Neural cell (in vitro differentiated cells): ENCODE measurements at regions not wholly inside any gene's neighbourhood (a gene's known extent, or its start where the extent isn't known, plus 50 kb on each side); places are given as distances from the start of the nearest gene placed in this dataset.

Source experiments
- CTCF ChIP-seq: fragments of 450-650 bp; IDR thresholded peaks from 2 replicates; pipeline ENCODE4 v1.5.1; 2014; ENCODE audit warnings: antibody characterized with exemption, mild to moderate bottlenecking, moderate library complexity; ENCODE audit not compliant: poor library complexity, severe bottlenecking
- EP300 ChIP-seq: fragments of 450-650 bp; conservative IDR thresholded peaks from 2 replicates; pipeline ENCODE4 v1.6.1; 2014; ENCODE audit warnings: antibody characterized with exemption, mild to moderate bottlenecking, moderate library complexity; ENCODE audit not compliant: poor library complexity, severe bottlenecking
- EZH2 ChIP-seq: fragments of 200-600, 300-800 bp; shearing (Covaris generic), sonication (generic); IDR thresholded peaks from 2 replicates; pipeline ENCODE4 v1.6.1; 2014; ENCODE audit warnings: antibody characterized with exemption, low read length, borderline replicate concordance, mild to moderate bottlenecking; ENCODE audit not compliant: insufficient read depth, poor library complexity, severe bottlenecking
- MXI1 ChIP-seq: fragments of 450-650 bp; conservative IDR thresholded peaks from 2 replicates; pipeline ENCODE4 v1.6.1; 2014; ENCODE audit warnings: antibody characterized with exemption, mild to moderate bottlenecking; ENCODE audit not compliant: poor library complexity, severe bottlenecking
- POLR2AphosphoS5 ChIP-seq: IDR thresholded peaks from 2 replicates; pipeline ENCODE4 v1.6.1; 2012
- RAD21 ChIP-seq: fragments of 450-650 bp; conservative IDR thresholded peaks from 2 replicates; pipeline ENCODE4 v1.6.1; 2014; ENCODE audit warnings: antibody characterized with exemption, mild to moderate bottlenecking, moderate library complexity
- REST ChIP-seq: IDR thresholded peaks from 2 replicates; pipeline ENCODE4 v1.6.1; 2012; ENCODE audit warnings: borderline replicate concordance
- SMC3 ChIP-seq: fragments of 450-650 bp; conservative IDR thresholded peaks from 2 replicates; pipeline ENCODE4 v1.6.1; 2014; ENCODE audit warnings: antibody characterized with exemption, mild to moderate bottlenecking, moderate library complexity; ENCODE audit not compliant: poor library complexity
- TAF1 ChIP-seq: IDR thresholded peaks from 2 replicates; pipeline ENCODE4 v1.6.1; 2012; ENCODE audit warnings: low read depth

- TF ChIP-seq CTCF (no peak), EP300 (no peak), EZH2 (no peak), POLR2AphosphoS5 (no peak), RAD21 (no peak), MXI1 (no peak), REST (no peak), TAF1 (no peak), SMC3 (no peak)
These were observed 654.6 kb upstream of the SLITRK1 start for GRCh38 chr13:84536906-84537305.
